Neuronal stem cell (in vitro differentiated cells): ENCODE measurements at regions not wholly inside any gene's neighbourhood (a gene's known extent, or its start where the extent isn't known, plus 50 kb on each side); places are given as distances from the start of the nearest gene placed in this dataset.
"Not testable (repeated sequence)": the region's sequence is repeated elsewhere in the genome, so short reads cannot be mapped to it uniquely, and the experiment has no call there.

Experiments used
- DNase-seq: peaks from one replicate; pipeline ENCODE4 v3.0.0-alpha.2; 2013; ENCODE audit warnings: low spot score
- H2AFZ ChIP-seq: one replicate; pipeline ENCODE4 v1.6.1; 2013; ENCODE audit warnings: mild to moderate bottlenecking, low read length, inconsistent platforms
- H2AK5ac ChIP-seq: 2 replicates; pipeline ENCODE4 v1.6.1; 2013; ENCODE audit warnings: low read depth, mild to moderate bottlenecking, inconsistent platforms, low read length, moderate library complexity, mixed read lengths
- H2BK120ac ChIP-seq: 2 replicates; pipeline ENCODE4 v1.6.1; 2013; ENCODE audit warnings: low read depth, mild to moderate bottlenecking, inconsistent platforms, low read length, moderate library complexity, mixed read lengths
- H2BK12ac ChIP-seq: one replicate; pipeline ENCODE4 v1.6.1; 2013; ENCODE audit warnings: low read length, inconsistent platforms
- H2BK15ac ChIP-seq: 2 replicates; pipeline ENCODE4 v1.6.1; 2013; ENCODE audit warnings: mild to moderate bottlenecking, low read length, inconsistent platforms, mixed read lengths
- H2BK5ac ChIP-seq: one replicate; pipeline ENCODE4 v1.6.1; 2013; ENCODE audit warnings: inconsistent platforms, mild to moderate bottlenecking, low read length, moderate library complexity
- H3K14ac ChIP-seq: one replicate; pipeline ENCODE4 v1.6.1; 2013; ENCODE audit warnings: low read length, inconsistent platforms
- H3K18ac ChIP-seq: 2 replicates; pipeline ENCODE4 v1.6.1; 2013; ENCODE audit warnings: low read length, inconsistent platforms
- H3K23ac ChIP-seq: 2 replicates; pipeline ENCODE4 v1.6.1; 2013; ENCODE audit warnings: low read depth, mild to moderate bottlenecking, mixed read lengths, low read length, inconsistent platforms; ENCODE audit not compliant: poor library complexity
- H3K27ac ChIP-seq: replicated peaks from 3 replicates; pipeline ENCODE4 v1.5.1; 2013; ENCODE audit warnings: low read length, inconsistent platforms
- H3K27me3 ChIP-seq, 3 experiments: 2 replicates each; pipeline ENCODE4 v1.6.1; 2013; ENCODE audit warnings: low read length in 3 of 3, mild to moderate bottlenecking in 2 of 3, inconsistent platforms in 1 of 3, low read depth in 1 of 3, mixed read lengths in 1 of 3, moderate library complexity in 1 of 3; ENCODE audit not compliant: control insufficient read depth in 3 of 3, insufficient read depth in 3 of 3
- H3K36me3 ChIP-seq, 2 donors: replicated peaks in 1 of 2; 2 replicates each; pipeline ENCODE4 v1.6.1; 2013; ENCODE audit warnings: low read length in 2 of 2; ENCODE audit not compliant: control insufficient read depth in 2 of 2, insufficient read depth in 2 of 2
- H3K4ac ChIP-seq: 2 replicates; pipeline ENCODE4 v1.6.1; 2013; ENCODE audit warnings: inconsistent platforms, mild to moderate bottlenecking, low read length, moderate library complexity
- H3K4me1 ChIP-seq, 2 donors: 1 replicate in 1 of 2; 2 replicates in 1 of 2; pipeline ENCODE4 v1.6.1; 2013; ENCODE audit warnings: low read length in 2 of 2, low read depth in 1 of 2; ENCODE audit not compliant: control insufficient read depth in 2 of 2, insufficient read depth in 1 of 2
- H3K4me2 ChIP-seq: one replicate; pipeline ENCODE4 v1.6.1; 2013; ENCODE audit warnings: mild to moderate bottlenecking, low read length, inconsistent platforms; ENCODE audit not compliant: insufficient read depth, poor library complexity, severe bottlenecking
- H3K4me3 ChIP-seq, 2 donors: 2 replicates each; pipeline ENCODE4 v1.5.1; 2013; ENCODE audit warnings: low read length in 2 of 2, mild to moderate bottlenecking in 2 of 2, inconsistent platforms in 1 of 2, moderate library complexity in 1 of 2
- H3K79me1 ChIP-seq: one replicate; pipeline ENCODE4 v1.6.1; 2013; ENCODE audit warnings: low read depth, mild to moderate bottlenecking, inconsistent platforms, low read length, moderate library complexity
- H3K9ac ChIP-seq: one replicate; pipeline ENCODE4 v1.6.1; 2013; ENCODE audit warnings: mild to moderate bottlenecking, low read depth, low read length, inconsistent platforms; ENCODE audit not compliant: poor library complexity
- H3K9me3 ChIP-seq, 2 donors: replicated peaks in 1 of 2; 2 replicates each; pipeline versions ENCODE3 to v1.6.1; 2013; ENCODE audit warnings: low read length in 2 of 2, mild to moderate bottlenecking in 2 of 2, inconsistent platforms in 1 of 2, low read depth in 1 of 2, mixed read lengths in 1 of 2, moderate library complexity in 1 of 2; ENCODE audit not compliant: control insufficient read depth in 2 of 2, insufficient read depth in 1 of 2
- H4K8ac ChIP-seq: one replicate; pipeline ENCODE4 v1.6.1; 2013; ENCODE audit warnings: low read depth, mild to moderate bottlenecking, inconsistent platforms, low read length, moderate library complexity
- H4K91ac ChIP-seq: one replicate; pipeline ENCODE4 v1.6.1; 2013; ENCODE audit warnings: low read length, low read depth, mild to moderate bottlenecking, inconsistent platforms; ENCODE audit not compliant: poor library complexity
- WGBS, 2 donors: extraction: QIAGEN DNeasy Blood & Tissue Kit; methylation state at CpG; one replicate each; pipeline ENCODE4 v1.1.7; 2013; ENCODE audit warnings: missing lambda C conversion rate in 2 of 2, mixed read lengths in 1 of 2; ENCODE audit not compliant: insufficient read length in 2 of 2, insufficient replicate concordance in 1 of 2; ENCODE audit errors: extremely low coverage in 2 of 2; 5-methylcytosine and 5-hydroxymethylcytosine counted together

- H2BK5ac ChIP-seq, H2AK5ac ChIP-seq, H3K27ac ChIP-seq, H2BK12ac ChIP-seq, H4K8ac ChIP-seq, H3K9ac ChIP-seq, H2BK120ac ChIP-seq, H3K4me3 ChIP-seq, H3K4ac ChIP-seq, H2BK15ac ChIP-seq, H3K4me1 ChIP-seq, DNase-seq, H3K79me1 ChIP-seq, H3K18ac ChIP-seq, H3K9me3 ChIP-seq, H3K36me3 ChIP-seq, H4K91ac ChIP-seq, H2AFZ ChIP-seq, H3K23ac ChIP-seq, H3K27me3 ChIP-seq, H3K14ac ChIP-seq, H3K4me2 ChIP-seq: not testable (repeated sequence)
- no CpG with 5 or more reads among the region's 7 CpGs for WGBS, 2 donors
These were observed 69.9 kb upstream of the TBC1D5 start for GRCh38 chr3:17812328-17812727.

- Histone ChIP-seq H3K9me3 (no peaks in the 10 kb centered on the region), H3K23ac (no peak overlapping the region), H2AK5ac (no peak overlapping the region)
These were observed 69.2 kb upstream of the TBC1D5 start for GRCh38 chr3:17811646-17812045.

GRCh38 chr3:17810759-17811158, 68.3 kb upstream of the TBC1D5 start:
- no peak overlapping the region for H3K4me2 ChIP-seq
- H3K14ac ChIP-seq, result no peak overlapping the region
- no peaks in the 10 kb centered on the region for H3K9me3 ChIP-seq
- H2BK120ac ChIP-seq, result no peak overlapping the region
- H2BK5ac ChIP-seq, result no peak overlapping the region
- H3K18ac ChIP-seq, result no peak overlapping the region
- H2BK15ac ChIP-seq, result no peak overlapping the region
- H4K91ac ChIP-seq, result no peak overlapping the region
- no peak overlapping the region for H3K23ac ChIP-seq
- no peak overlapping the region for H3K4me3 ChIP-seq
- H2AK5ac ChIP-seq, result no peak overlapping the region
- H2BK12ac ChIP-seq, result no peak overlapping the region
- DNase-seq, result no peak
- no peak overlapping the region for H4K8ac ChIP-seq
- H3K27ac ChIP-seq, result no peak overlapping the region
- H3K4me1 ChIP-seq, result no peaks in the 10 kb centered on the region
- no peaks in the 10 kb centered on the region for H3K79me1 ChIP-seq
- no peak overlapping the region for H2AFZ ChIP-seq
- peaks cover 0 to 3% (median 0%) of the 10 kb centered on the region in 3 experiments for H3K27me3 ChIP-seq
- no peaks in the 10 kb centered on the region for H3K36me3 ChIP-seq
- H3K4ac ChIP-seq, result no peak overlapping the region
- no peak overlapping the region for H3K9ac ChIP-seq

More at GRCh38 chr3:17811646-17812045, 69.2 kb upstream of the TBC1D5 start:
- Histone ChIP-seq H3K27ac (no peak overlapping the region), H4K8ac (no peak overlapping the region), H3K4me1 (no peaks in the 10 kb centered on the region), H3K36me3 (no peaks in the 10 kb centered on the region), H3K4ac (no peak overlapping the region), H2BK5ac (no peak overlapping the region), H3K27me3 (peaks cover 0 to 3% (median 0%) of the 10 kb centered on the region in 3 experiments), H3K18ac (no peak overlapping the region), H3K4me2 (no peak overlapping the region), H2BK12ac (no peak overlapping the region), H2BK15ac (no peak overlapping the region), H3K4me3 (no peak overlapping the region), H4K91ac (no peak overlapping the region), H3K14ac (no peak overlapping the region), H3K79me1 (no peaks in the 10 kb centered on the region), H3K9ac (no peak overlapping the region), H2BK120ac (no peak overlapping the region), H2AFZ (no peak overlapping the region)
- no peak for DNase-seq

- no peak overlapping the region for H2BK12ac ChIP-seq
These were observed 66.6 kb upstream of the TBC1D5 start for GRCh38 chr3:17808994-17809393.

More at GRCh38 chr3:17808994-17809393, 66.6 kb upstream of the TBC1D5 start:
- H4K8ac ChIP-seq, result no peak overlapping the region
- H3K4me2 ChIP-seq, result no peak overlapping the region
- H3K27ac ChIP-seq, result no peak overlapping the region
- no peaks in the 10 kb centered on the region for H3K79me1 ChIP-seq
- no peak overlapping the region for H2AK5ac ChIP-seq
- no peak overlapping the region for H3K18ac ChIP-seq
- no peaks in the 10 kb centered on the region for H3K36me3 ChIP-seq
- no peak overlapping the region for H3K9ac ChIP-seq
- H3K14ac ChIP-seq, result no peak overlapping the region
- H3K27me3 ChIP-seq, result peaks cover 0 to 3% (median 0%) of the 10 kb centered on the region in 3 experiments
- H3K4me3 ChIP-seq, result no peak overlapping the region
- no peak overlapping the region for H3K23ac ChIP-seq
- H2BK15ac ChIP-seq, result no peak overlapping the region
- no peak overlapping the region for H2BK120ac ChIP-seq
- no peak overlapping the region for H2AFZ ChIP-seq
- H2BK5ac ChIP-seq, result no peak overlapping the region
- no peaks in the 10 kb centered on the region for H3K9me3 ChIP-seq
- H3K4ac ChIP-seq, result no peak overlapping the region
- H3K4me1 ChIP-seq, result no peaks in the 10 kb centered on the region
- no peak overlapping the region for H4K91ac ChIP-seq
- DNase-seq, result no peak
